ENCODE measurements at regions not wholly inside any gene's neighbourhood (a gene's known extent, or its start where the extent isn't known, plus 50 kb on each side); places are given as distances from the start of the nearest gene placed in this dataset.

DNA sequence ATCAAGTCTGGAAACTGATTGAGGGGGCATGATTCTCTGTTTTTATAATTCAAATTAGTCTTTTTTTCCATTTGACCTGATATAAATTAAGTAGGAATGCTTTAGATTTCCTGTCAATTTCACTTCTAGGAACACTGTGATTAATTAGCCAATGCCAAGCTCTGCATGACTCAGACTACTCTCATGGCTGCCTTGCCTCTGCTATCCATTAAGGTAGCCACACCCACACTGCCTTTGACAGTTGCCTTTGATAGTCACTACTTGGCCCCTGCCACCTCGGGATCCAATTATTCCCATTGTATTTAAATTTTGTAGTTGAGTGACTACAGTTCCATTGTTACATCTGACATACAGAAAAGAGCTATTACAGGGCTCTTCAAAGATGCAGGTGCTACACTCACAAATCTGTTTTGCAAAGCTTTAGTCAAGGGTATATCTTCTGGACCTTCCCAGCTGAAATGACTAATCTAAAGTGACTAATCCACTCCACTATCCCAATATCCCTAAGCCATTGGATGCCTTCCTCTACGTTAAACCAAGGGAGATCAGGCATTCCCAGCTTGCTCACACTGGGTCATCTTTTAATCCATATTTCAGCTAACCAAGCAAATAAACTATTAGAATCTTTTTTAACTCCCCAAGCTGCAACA lies 1193.1 kb upstream of the MIR17HG start:
- H3K9me3 ChIP-seq (ENCODE audit: control insufficient read depth, insufficient read depth, low read depth, low read length): no peaks in the 10 kb centered on the region
- H3K36me3 ChIP-seq (ENCODE audit: control insufficient read depth in 2 of 2, insufficient read depth in 1 of 2, low read length in 2 of 2): no peaks in the 10 kb centered on the region
- H3K27ac ChIP-seq (ENCODE audit: extremely low read depth, low read depth, low read length): no peak overlapping the region
- TF ChIP-seq ZNF239 (tag by site-specific recombination; IDR thresholded peaks at IDR 0.05) (no peak), ZBTB17 (tag by site-specific recombination; IDR thresholded peaks at IDR 0.05) (no peak), ZNF561 (tag by site-specific recombination; IDR thresholded peaks at IDR 0.05; ENCODE audit: borderline replicate concordance) (no peak), ZNF837 (tag by site-specific recombination; IDR thresholded peaks at IDR 0.05) (no peak), ZNF785 (tag by site-specific recombination; IDR thresholded peaks at IDR 0.05) (no peak), ZNF138 (tag by site-specific recombination; IDR thresholded peaks at IDR 0.05; ENCODE audit: borderline replicate concordance) (no peak), ZNF324 (tag by site-specific recombination; IDR thresholded peaks at IDR 0.05) (no peak), ZFP41 (tag by site-specific recombination; IDR thresholded peaks at IDR 0.05; ENCODE audit: borderline replicate concordance) (no peak), ZBTB48 (tag by site-specific recombination; IDR thresholded peaks at IDR 0.05) (no peak), ZNF544 (tag by site-specific recombination; IDR thresholded peaks at IDR 0.05) (no peak)
- TF ChIP-seq, protein P1, sequence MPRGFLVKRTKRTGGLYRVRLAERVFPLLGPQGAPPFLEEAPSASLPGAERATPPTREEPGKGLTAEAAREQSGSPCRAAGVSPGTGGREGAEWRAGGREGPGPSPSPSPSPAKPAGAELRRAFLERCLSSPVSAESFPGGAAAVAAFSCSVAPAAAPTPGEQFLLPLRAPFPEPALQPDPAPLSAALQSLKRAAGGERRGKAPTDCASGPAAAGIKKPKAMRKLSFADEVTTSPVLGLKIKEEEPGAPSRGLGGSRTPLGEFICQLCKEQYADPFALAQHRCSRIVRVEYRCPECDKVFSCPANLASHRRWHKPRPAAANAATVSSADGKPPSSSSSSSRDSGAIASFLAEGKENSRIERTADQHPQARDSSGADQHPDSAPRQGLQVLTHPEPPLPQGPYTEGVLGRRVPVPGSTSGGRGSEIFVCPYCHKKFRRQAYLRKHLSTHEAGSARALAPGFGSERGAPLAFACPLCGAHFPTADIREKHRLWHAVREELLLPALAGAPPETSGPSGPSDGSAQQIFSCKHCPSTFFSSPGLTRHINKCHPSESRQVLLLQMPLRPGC (tag by site-specific recombination; IDR thresholded peaks at IDR 0.05): no peak
- TF ChIP-seq, protein P2, sequence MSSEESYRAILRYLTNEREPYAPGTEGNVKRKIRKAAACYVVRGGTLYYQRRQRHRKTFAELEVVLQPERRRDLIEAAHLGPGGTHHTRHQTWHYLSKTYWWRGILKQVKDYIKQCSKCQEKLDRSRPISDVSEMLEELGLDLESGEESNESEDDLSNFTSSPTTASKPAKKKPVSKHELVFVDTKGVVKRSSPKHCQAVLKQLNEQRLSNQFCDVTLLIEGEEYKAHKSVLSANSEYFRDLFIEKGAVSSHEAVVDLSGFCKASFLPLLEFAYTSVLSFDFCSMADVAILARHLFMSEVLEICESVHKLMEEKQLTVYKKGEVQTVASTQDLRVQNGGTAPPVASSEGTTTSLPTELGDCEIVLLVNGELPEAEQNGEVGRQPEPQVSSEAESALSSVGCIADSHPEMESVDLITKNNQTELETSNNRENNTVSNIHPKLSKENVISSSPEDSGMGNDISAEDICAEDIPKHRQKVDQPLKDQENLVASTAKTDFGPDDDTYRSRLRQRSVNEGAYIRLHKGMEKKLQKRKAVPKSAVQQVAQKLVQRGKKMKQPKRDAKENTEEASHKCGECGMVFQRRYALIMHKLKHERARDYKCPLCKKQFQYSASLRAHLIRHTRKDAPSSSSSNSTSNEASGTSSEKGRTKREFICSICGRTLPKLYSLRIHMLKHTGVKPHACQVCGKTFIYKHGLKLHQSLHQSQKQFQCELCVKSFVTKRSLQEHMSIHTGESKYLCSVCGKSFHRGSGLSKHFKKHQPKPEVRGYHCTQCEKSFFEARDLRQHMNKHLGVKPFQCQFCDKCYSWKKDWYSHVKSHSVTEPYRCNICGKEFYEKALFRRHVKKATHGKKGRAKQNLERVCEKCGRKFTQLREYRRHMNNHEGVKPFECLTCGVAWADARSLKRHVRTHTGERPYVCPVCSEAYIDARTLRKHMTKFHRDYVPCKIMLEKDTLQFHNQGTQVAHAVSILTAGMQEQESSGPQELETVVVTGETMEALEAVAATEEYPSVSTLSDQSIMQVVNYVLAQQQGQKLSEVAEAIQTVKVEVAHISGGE (tag by site-specific recombination; conservative IDR thresholded peaks at IDR 0.05; ENCODE audit: low read depth): no peak
- H3K4me3 ChIP-seq (ENCODE audit: low read depth, low read length): no peak overlapping the region
- ChIA-PET POLR2A (no interaction called here), CTCF (no interaction called here)
- no peaks in the 10 kb centered on the region for H3K4me1 ChIP-seq (ENCODE audit: control insufficient read depth, insufficient read depth, low read length)

DNA sequence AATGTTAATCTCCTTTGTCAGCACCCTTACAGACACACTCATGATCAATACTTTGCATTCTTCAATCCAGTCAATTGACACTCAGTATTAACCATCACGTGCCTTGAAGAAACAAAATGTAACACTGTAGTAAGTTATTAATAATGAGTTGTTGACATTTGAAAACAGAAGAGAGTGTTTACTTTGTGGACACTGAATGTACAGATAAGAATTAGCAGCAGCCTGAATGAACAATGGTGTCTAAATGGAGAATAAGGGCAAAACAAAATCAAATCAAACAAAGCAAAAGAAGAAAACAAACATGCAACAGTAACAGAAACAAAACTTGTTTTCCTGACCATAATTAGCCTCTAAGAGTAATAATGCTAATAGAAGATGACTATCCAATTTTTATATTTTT lies 1191.1 kb upstream of the MIR17HG start:
- ChIA-PET CTCF (no interaction called here), POLR2A (no interaction called here)
- H3K27ac ChIP-seq (ENCODE audit: extremely low read depth, low read depth, low read length): no peak overlapping the region
- H3K36me3 ChIP-seq (ENCODE audit: control insufficient read depth in 2 of 2, insufficient read depth in 1 of 2, low read length in 2 of 2): no peaks in the 10 kb centered on the region
- H3K4me3 ChIP-seq (ENCODE audit: low read depth, low read length): no peak overlapping the region
- no peaks in the 10 kb centered on the region for H3K4me1 ChIP-seq (ENCODE audit: control insufficient read depth, insufficient read depth, low read length)
- no peaks in the 10 kb centered on the region for H3K9me3 ChIP-seq (ENCODE audit: control insufficient read depth, insufficient read depth, low read depth, low read length)
- TF ChIP-seq, protein P3, sequence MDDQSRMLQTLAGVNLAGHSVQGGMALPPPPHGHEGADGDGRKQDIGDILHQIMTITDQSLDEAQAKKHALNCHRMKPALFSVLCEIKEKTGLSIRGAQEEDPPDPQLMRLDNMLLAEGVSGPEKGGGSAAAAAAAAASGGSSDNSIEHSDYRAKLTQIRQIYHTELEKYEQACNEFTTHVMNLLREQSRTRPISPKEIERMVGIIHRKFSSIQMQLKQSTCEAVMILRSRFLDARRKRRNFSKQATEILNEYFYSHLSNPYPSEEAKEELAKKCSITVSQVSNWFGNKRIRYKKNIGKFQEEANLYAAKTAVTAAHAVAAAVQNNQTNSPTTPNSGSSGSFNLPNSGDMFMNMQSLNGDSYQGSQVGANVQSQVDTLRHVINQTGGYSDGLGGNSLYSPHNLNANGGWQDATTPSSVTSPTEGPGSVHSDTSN (CRISPR knock-in tag; IDR thresholded peaks at IDR 0.05): no peak
- TF ChIP-seq ZNF174 (tag by site-specific recombination; IDR thresholded peaks at IDR 0.05) (no peak), SCRT2 (tag by site-specific recombination; IDR thresholded peaks at IDR 0.05) (no peak), ZNF239 (tag by site-specific recombination; IDR thresholded peaks at IDR 0.05) (no peak), ZNF629 (tag by site-specific recombination; IDR thresholded peaks at IDR 0.05) (no peak), GLI2 (tag by site-specific recombination; IDR thresholded peaks at IDR 0.05; ENCODE audit: borderline replicate concordance, low read depth) (no peak), ZNF843 (tag by site-specific recombination; IDR thresholded peaks at IDR 0.05) (no peak), ZNF529 (tag by site-specific recombination; IDR thresholded peaks at IDR 0.05; ENCODE audit: insufficient replicate concordance) (no peak), ZFP3 (tag by site-specific recombination; IDR thresholded peaks at IDR 0.05; ENCODE audit: low read depth) (no peak)
- TF ChIP-seq, protein P4, sequence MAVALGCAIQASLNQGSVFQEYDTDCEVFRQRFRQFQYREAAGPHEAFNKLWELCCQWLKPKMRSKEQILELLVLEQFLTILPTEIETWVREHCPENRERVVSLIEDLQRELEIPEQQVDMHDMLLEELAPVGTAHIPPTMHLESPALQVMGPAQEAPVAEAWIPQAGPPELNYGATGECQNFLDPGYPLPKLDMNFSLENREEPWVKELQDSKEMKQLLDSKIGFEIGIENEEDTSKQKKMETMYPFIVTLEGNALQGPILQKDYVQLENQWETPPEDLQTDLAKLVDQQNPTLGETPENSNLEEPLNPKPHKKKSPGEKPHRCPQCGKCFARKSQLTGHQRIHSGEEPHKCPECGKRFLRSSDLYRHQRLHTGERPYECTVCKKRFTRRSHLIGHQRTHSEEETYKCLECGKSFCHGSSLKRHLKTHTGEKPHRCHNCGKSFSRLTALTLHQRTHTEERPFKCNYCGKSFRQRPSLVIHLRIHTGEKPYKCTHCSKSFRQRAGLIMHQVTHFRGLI (tag by site-specific recombination; IDR thresholded peaks at IDR 0.05): no peak
- TF ChIP-seq, protein P5, sequence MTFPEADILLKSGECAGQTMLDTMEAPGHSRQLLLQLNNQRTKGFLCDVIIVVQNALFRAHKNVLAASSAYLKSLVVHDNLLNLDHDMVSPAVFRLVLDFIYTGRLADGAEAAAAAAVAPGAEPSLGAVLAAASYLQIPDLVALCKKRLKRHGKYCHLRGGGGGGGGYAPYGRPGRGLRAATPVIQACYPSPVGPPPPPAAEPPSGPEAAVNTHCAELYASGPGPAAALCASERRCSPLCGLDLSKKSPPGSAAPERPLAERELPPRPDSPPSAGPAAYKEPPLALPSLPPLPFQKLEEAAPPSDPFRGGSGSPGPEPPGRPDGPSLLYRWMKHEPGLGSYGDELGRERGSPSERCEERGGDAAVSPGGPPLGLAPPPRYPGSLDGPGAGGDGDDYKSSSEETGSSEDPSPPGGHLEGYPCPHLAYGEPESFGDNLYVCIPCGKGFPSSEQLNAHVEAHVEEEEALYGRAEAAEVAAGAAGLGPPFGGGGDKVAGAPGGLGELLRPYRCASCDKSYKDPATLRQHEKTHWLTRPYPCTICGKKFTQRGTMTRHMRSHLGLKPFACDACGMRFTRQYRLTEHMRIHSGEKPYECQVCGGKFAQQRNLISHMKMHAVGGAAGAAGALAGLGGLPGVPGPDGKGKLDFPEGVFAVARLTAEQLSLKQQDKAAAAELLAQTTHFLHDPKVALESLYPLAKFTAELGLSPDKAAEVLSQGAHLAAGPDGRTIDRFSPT (tag by site-specific recombination; IDR thresholded peaks at IDR 0.05): no peak

All from HEK293 (cell line).